AG04449 (cell line): ENCODE measurements at regions not wholly inside any gene's neighbourhood (a gene's known extent, or its start where the extent isn't known, plus 50 kb on each side); places are given as distances from the start of the nearest gene placed in this dataset.

Experiments used
- CTCF ChIA-PET: fragments of 350-600 bp; formaldehyde crosslinking; extraction: SDS; loops from one replicate; lab custom pipeline; 2021; ENCODE audit warnings: antibody characterized with exemption; lab: Yijun Ruan, JAX
- POLR2A ChIA-PET: fragments of 400-600, 350-600 bp; formaldehyde crosslinking; extraction: SDS; loops from one replicate; lab custom pipeline; 2020; ENCODE audit warnings: antibody characterized with exemption, inconsistent platforms; lab: Yijun Ruan, JAX
- DNase-seq: peaks from one replicate; pipeline ENCODE4 v3.0.0-alpha.2; 2010; ENCODE audit warnings: low read depth, low spot score
- H3K4me3 ChIP-seq: 2 replicates; pipeline ENCODE4 v1.5.1; 2011; ENCODE audit warnings: low read depth, mild to moderate bottlenecking, control low read depth, low read length
- CTCF ChIP-seq: IDR thresholded peaks from one replicate; pipeline ENCODE4 v1.5.1; 2011; ENCODE audit warnings: mild to moderate bottlenecking, moderate library complexity, low read length, control low read depth, inconsistent platforms; ENCODE audit not compliant: insufficient read depth; ENCODE audit errors: missing control alignments

- H3K4me3 ChIP-seq: no peak overlapping the region
- POLR2A ChIA-PET: no interaction called here
- CTCF ChIA-PET: no interaction called here
- TF ChIP-seq CTCF: no peak
- DNase-seq: no peak
Measured at GRCh38 chr2:198692907-198693510, 764.7 kb downstream of the SATB2 start.

GRCh38 chr2:198691236-198691635 is 766.5 kb downstream of the SATB2 start:
- no peak overlapping the region for H3K4me3 ChIP-seq
- ChIA-PET POLR2A (no interaction called here), CTCF (no interaction called here)
- DNase-seq: no peak
- TF ChIP-seq CTCF: no peak

- DNase-seq: no peak
- no peak for TF ChIP-seq CTCF
- ChIA-PET CTCF (no interaction called here), POLR2A (no interaction called here)
- no peak overlapping the region for H3K4me3 ChIP-seq
Measured at GRCh38 chr2:198664321-198664720, 793.4 kb downstream of the SATB2 start.

- ChIA-PET POLR2A (no interaction called here), CTCF (interaction anchor here (0.8 to 1.6 kb wide), 3 partner anchors 10 to 823 kb away, joined by 3 to 4 read pairs (median 4); no protein-coding TSS in a partner anchor)
- H3K4me3 ChIP-seq: no peak overlapping the region
- DNase-seq: no peak
- no peak for TF ChIP-seq CTCF
Measured at GRCh38 chr2:198662905-198663304, 794.8 kb downstream of the SATB2 start.

GRCh38 chr2:198660501-198660900 is 797.2 kb downstream of the SATB2 start:
- no peak for DNase-seq
- no peak for TF ChIP-seq CTCF
- ChIA-PET CTCF (interaction anchor here (2.0 to 2.1 kb wide), 2 partner anchors 803 to 811 kb away, joined by 5 read pairs; no protein-coding TSS in a partner anchor), POLR2A (interaction anchor here (0.7 kb wide), 1 partner anchor 1524 kb away, joined by 3 read pairs; no protein-coding TSS in a partner anchor)
- H3K4me3 ChIP-seq: no peak overlapping the region

GRCh38 chr2:198659096-198659870 is 798.5 kb downstream of the SATB2 start:
- TF ChIP-seq CTCF: no peak
- no peak overlapping the region for H3K4me3 ChIP-seq
- DNase-seq: no peak
- CTCF ChIA-PET: interaction anchor here (2.0 to 4.2 kb wide), 3 partner anchors 804 to 826 kb away, joined by 5 to 37 read pairs (median 5); no protein-coding TSS in a partner anchor
- POLR2A ChIA-PET: no interaction called here
